K562 (cell line): ENCODE measurements at regions not wholly inside any gene's neighbourhood (a gene's known extent, or its start where the extent isn't known, plus 50 kb on each side); places are given as distances from the start of the nearest gene placed in this dataset.

Experiments used
- ARID1B ChIP-seq: fragments of 450-650 bp; IDR thresholded peaks from 2 replicates; pipeline ENCODE4 v1.6.1; 2016; ENCODE audit warnings: antibody characterized with exemption, mild to moderate bottlenecking, inconsistent platforms
- BACH1 ChIP-seq: fragments of 200-800 bp; sonication (Bioruptor generic); IDR thresholded peaks from 2 replicates; pipeline ENCODE4 v1.6.1; 2016; ENCODE audit warnings: missing genetic modification characterization, missing compliant biosample characterization
- CBFB ChIP-seq: sonication (generic); formaldehyde crosslinking; IDR thresholded peaks from 2 replicates; pipeline ENCODE4 v1.4.0; 2020; ENCODE audit warnings: mild to moderate bottlenecking, missing genetic modification reagents
- CCAR2 ChIP-seq: fragments of 200-400 bp; formaldehyde crosslinking; IDR thresholded peaks from 2 replicates; pipeline ENCODE4 v1.6.1; 2017; ENCODE audit warnings: mild to moderate bottlenecking, low read depth, low read length
- CTBP1 ChIP-seq: fragments of 450-650 bp; IDR thresholded peaks from 2 replicates; pipeline ENCODE4 v1.6.1; 2016; ENCODE audit warnings: borderline replicate concordance
- FOXJ3 ChIP-seq: sonication (generic); formaldehyde crosslinking; IDR thresholded peaks from 2 replicates; pipeline ENCODE4 v1.4.0; 2020; ENCODE audit warnings: mild to moderate bottlenecking, missing genetic modification reagents
- GATA2 ChIP-seq: sonication (generic); formaldehyde crosslinking; IDR thresholded peaks from 2 replicates; pipeline ENCODE4 v1.4.0; 2020; ENCODE audit warnings: mild to moderate bottlenecking, missing genetic modification reagents
- HDGF ChIP-seq: fragments of 450-650 bp; IDR thresholded peaks from 2 replicates; pipeline ENCODE4 v1.6.1; 2016
- IFI16 ChIP-seq: fragments of 250-450 bp; sonication (Bioruptor Pico); IDR thresholded peaks from 2 replicates; pipeline ENCODE4 v2.1.2; 2022; ENCODE audit warnings: mild to moderate bottlenecking, inconsistent platforms
- NR2C2 ChIP-seq, 2 experiments: fragments of 200-800 bp in 1 of 2; sonication (Bioruptor generic) in 1 of 2; sonication (generic) in 1 of 2; formaldehyde crosslinking in 1 of 2; IDR thresholded peaks; 2 replicates each; pipeline versions ENCODE4 v1.6.1 to v1.8.0; 2016 to 2022; ENCODE audit warnings: mild to moderate bottlenecking in 1 of 2, missing compliant biosample characterization in 1 of 2, missing genetic modification characterization in 1 of 2, missing genetic modification reagents in 1 of 2
- NR2F6 ChIP-seq: fragments of 450-650 bp; formaldehyde crosslinking; IDR thresholded peaks from 2 replicates; pipeline ENCODE4 v1.4.0; 2020; ENCODE audit warnings: mild to moderate bottlenecking
- PURB ChIP-seq: sonication (generic); formaldehyde crosslinking; IDR thresholded peaks from 2 replicates; pipeline ENCODE4 v1.9.0; 2021; ENCODE audit warnings: low read depth, mild to moderate bottlenecking, missing genetic modification reagents
- SP1 ChIP-seq: sonication (generic); formaldehyde crosslinking; IDR thresholded peaks from 2 replicates; pipeline ENCODE4 v1.8.1; 2022; ENCODE audit warnings: mild to moderate bottlenecking, missing genetic modification reagents
- STAT5A ChIP-seq: IDR thresholded peaks from 2 replicates; pipeline ENCODE4 v1.6.1; 2012; ENCODE audit warnings: low read length, inconsistent platforms, borderline replicate concordance
- TAL1 ChIP-seq: fragments of 450-650 bp; IDR thresholded peaks from 2 replicates; pipeline ENCODE4 v1.6.1; 2016; ENCODE audit warnings: mild to moderate bottlenecking
- ZBED1 ChIP-seq: IDR thresholded peaks from 2 replicates; pipeline ENCODE4 v1.6.1; 2014
- ZNF253 ChIP-seq: fragments of 250-450 bp; sonication (Bioruptor Pico); conservative IDR thresholded peaks from 2 replicates; pipeline ENCODE4 v1.6.1; 2021; ENCODE audit warnings: mild to moderate bottlenecking
- ZNF445 ChIP-seq: fragments of 250-450 bp; sonication (Bioruptor Pico); IDR thresholded peaks from 2 replicates; pipeline ENCODE4 v1.4.0; 2020; ENCODE audit warnings: low read depth, mild to moderate bottlenecking, moderate library complexity
- ZNF699 ChIP-seq: fragments of 250-450 bp; sonication (Bioruptor Pico); IDR thresholded peaks from 2 replicates; pipeline ENCODE4 v1.8.0; 2021; ENCODE audit warnings: mild to moderate bottlenecking, moderate library complexity; ENCODE audit not compliant: insufficient replicate concordance
- ZNF785 ChIP-seq: fragments of 250-450 bp; sonication (Bioruptor Pico); IDR thresholded peaks from 2 replicates; pipeline ENCODE4 v1.4.0; 2020; ENCODE audit warnings: mild to moderate bottlenecking
- TF ChIP-seq, protein P1 (sequence below): fragments of 200-800 bp; sonication (Bioruptor generic); IDR thresholded peaks from 2 replicates; pipeline ENCODE4 v1.6.1; 2017; ENCODE audit warnings: missing genetic modification characterization, missing compliant biosample characterization
- TF ChIP-seq, protein P2 (sequence below), 2 experiments: fragments of 150-350 bp in 1 of 2; IDR thresholded peaks; 2 replicates each; pipeline ENCODE4 v1.6.1; 2012 to 2016; ENCODE audit warnings: low read depth in 2 of 2, low read length in 2 of 2, mild to moderate bottlenecking in 1 of 2, moderate library complexity in 1 of 2
- TF ChIP-seq, protein P3 (sequence below): fragments of 450-650 bp; IDR thresholded peaks from 2 replicates; pipeline ENCODE4 v1.6.1; 2016; ENCODE audit warnings: borderline replicate concordance
- TF ChIP-seq, protein P4 (sequence below): sonication (generic); formaldehyde crosslinking; IDR thresholded peaks from 2 replicates; pipeline ENCODE4 v1.8.1; 2023; ENCODE audit warnings: mild to moderate bottlenecking, missing genetic modification reagents

DNA sequence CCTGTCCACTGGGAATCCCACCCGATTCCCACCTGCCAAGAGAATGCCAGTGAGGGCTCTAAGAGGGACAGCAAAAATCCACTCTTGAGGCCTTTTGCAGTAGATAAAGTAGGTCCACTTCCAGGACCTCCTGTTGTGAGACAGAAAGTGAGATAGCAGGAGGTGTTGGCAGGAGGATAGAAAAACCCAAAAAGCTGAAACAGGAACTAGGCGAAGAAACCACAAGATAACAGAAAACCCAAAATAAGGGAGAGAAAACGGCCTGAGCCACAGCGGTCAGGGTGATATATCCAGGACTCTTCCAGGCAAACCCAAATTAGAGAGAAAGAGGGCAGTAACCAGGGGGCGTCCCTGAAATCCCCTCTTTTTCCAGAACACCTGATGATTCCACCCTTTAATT lies 79.7 kb upstream of the LINC01488 start (continued):
- TF ChIP-seq GATA2 (CRISPR knock-in tag), result peak; percentile 75
- TF ChIP-seq PURB (CRISPR knock-in tag), result no peak
- TF ChIP-seq CTBP1, result peak; percentile 95
- TF ChIP-seq, protein P1, sequence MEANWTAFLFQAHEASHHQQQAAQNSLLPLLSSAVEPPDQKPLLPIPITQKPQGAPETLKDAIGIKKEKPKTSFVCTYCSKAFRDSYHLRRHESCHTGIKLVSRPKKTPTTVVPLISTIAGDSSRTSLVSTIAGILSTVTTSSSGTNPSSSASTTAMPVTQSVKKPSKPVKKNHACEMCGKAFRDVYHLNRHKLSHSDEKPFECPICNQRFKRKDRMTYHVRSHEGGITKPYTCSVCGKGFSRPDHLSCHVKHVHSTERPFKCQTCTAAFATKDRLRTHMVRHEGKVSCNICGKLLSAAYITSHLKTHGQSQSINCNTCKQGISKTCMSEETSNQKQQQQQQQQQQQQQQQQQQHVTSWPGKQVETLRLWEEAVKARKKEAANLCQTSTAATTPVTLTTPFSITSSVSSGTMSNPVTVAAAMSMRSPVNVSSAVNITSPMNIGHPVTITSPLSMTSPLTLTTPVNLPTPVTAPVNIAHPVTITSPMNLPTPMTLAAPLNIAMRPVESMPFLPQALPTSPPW (CRISPR knock-in tag), result peak; percentile 61
- TF ChIP-seq, protein P2, sequence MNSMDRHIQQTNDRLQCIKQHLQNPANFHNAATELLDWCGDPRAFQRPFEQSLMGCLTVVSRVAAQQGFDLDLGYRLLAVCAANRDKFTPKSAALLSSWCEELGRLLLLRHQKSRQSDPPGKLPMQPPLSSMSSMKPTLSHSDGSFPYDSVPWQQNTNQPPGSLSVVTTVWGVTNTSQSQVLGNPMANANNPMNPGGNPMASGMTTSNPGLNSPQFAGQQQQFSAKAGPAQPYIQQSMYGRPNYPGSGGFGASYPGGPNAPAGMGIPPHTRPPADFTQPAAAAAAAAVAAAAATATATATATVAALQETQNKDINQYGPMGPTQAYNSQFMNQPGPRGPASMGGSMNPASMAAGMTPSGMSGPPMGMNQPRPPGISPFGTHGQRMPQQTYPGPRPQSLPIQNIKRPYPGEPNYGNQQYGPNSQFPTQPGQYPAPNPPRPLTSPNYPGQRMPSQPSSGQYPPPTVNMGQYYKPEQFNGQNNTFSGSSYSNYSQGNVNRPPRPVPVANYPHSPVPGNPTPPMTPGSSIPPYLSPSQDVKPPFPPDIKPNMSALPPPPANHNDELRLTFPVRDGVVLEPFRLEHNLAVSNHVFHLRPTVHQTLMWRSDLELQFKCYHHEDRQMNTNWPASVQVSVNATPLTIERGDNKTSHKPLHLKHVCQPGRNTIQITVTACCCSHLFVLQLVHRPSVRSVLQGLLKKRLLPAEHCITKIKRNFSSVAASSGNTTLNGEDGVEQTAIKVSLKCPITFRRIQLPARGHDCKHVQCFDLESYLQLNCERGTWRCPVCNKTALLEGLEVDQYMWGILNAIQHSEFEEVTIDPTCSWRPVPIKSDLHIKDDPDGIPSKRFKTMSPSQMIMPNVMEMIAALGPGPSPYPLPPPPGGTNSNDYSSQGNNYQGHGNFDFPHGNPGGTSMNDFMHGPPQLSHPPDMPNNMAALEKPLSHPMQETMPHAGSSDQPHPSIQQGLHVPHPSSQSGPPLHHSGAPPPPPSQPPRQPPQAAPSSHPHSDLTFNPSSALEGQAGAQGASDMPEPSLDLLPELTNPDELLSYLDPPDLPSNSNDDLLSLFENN (IDR thresholded peaks at IDR 0.05; ENCODE audit: low read depth in 2 of 2, low read length in 2 of 2), result peak in 1 of 2 experiments; percentile 70; a peak in 1 of 4 replicates
- TF ChIP-seq IFI16 (CRISPR knock-in tag), result no peak
- no peak for TF ChIP-seq ZNF699 (CRISPR knock-in tag)
- TF ChIP-seq BACH1 (tag), result no peak; the same call in 1 of the 2 replicates
- TF ChIP-seq NR2F6 (CRISPR knock-in tag), result no peak
- no peak for TF ChIP-seq CCAR2
- no peak for TF ChIP-seq ZBED1
- TF ChIP-seq, protein P3, sequence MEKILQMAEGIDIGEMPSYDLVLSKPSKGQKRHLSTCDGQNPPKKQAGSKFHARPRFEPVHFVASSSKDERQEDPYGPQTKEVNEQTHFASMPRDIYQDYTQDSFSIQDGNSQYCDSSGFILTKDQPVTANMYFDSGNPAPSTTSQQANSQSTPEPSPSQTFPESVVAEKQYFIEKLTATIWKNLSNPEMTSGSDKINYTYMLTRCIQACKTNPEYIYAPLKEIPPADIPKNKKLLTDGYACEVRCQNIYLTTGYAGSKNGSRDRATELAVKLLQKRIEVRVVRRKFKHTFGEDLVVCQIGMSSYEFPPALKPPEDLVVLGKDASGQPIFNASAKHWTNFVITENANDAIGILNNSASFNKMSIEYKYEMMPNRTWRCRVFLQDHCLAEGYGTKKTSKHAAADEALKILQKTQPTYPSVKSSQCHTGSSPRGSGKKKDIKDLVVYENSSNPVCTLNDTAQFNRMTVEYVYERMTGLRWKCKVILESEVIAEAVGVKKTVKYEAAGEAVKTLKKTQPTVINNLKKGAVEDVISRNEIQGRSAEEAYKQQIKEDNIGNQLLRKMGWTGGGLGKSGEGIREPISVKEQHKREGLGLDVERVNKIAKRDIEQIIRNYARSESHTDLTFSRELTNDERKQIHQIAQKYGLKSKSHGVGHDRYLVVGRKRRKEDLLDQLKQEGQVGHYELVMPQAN, result no peak
- no peak for TF ChIP-seq FOXJ3 (CRISPR knock-in tag)
- 0 out of 2 replicates have a peak, but pooled peaks have one; percentile 37 for TF ChIP-seq SP1 (CRISPR knock-in tag)
- TF ChIP-seq, protein P4, sequence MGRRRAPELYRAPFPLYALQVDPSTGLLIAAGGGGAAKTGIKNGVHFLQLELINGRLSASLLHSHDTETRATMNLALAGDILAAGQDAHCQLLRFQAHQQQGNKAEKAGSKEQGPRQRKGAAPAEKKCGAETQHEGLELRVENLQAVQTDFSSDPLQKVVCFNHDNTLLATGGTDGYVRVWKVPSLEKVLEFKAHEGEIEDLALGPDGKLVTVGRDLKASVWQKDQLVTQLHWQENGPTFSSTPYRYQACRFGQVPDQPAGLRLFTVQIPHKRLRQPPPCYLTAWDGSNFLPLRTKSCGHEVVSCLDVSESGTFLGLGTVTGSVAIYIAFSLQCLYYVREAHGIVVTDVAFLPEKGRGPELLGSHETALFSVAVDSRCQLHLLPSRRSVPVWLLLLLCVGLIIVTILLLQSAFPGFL (CRISPR knock-in tag), result no peak
- TF ChIP-seq ZNF785 (CRISPR knock-in tag), result no peak
- no peak for TF ChIP-seq CBFB
- TF ChIP-seq ARID1B, result peak; percentile 91
- TF ChIP-seq TAL1, result peak; percentile 70
- TF ChIP-seq ZNF253 (CRISPR knock-in tag), result no peak
- no peak for TF ChIP-seq STAT5A
- TF ChIP-seq NR2C2 (CRISPR knock-in tag; IDR thresholded peaks at IDR 0.05), result no peak
- no peak for TF ChIP-seq NR2C2 (tag; IDR thresholded peaks at IDR 0.05)
- TF ChIP-seq HDGF, result 0 out of 2 replicates have a peak, but pooled peaks have one; percentile 26
- TF ChIP-seq ZNF445 (CRISPR knock-in tag), result no peak
